Loucy (cell line): ENCODE measurements at regions not wholly inside any gene's neighbourhood (a gene's known extent, or its start where the extent isn't known, plus 50 kb on each side); places are given as distances from the start of the nearest gene placed in this dataset.

Experiments
- CTCF ChIP-seq: fragments of 200-600 bp; sonication (generic); conservative IDR thresholded peaks from 2 replicates; pipeline ENCODE4 v1.5.1; 2014; ENCODE audit warnings: mild to moderate bottlenecking, antibody characterized with exemption, low read length
- EZH2phosphoT487 ChIP-seq: fragments of 200-600 bp; IDR thresholded peaks from 2 replicates; pipeline ENCODE4 v1.6.1; 2018; ENCODE audit warnings: antibody characterized with exemption, mild to moderate bottlenecking, moderate library complexity, borderline replicate concordance

GRCh38 chr4:89556601-89557305, 249.2 kb upstream of the GPRIN3 start:
- no peak for TF ChIP-seq CTCF
- no peak for TF ChIP-seq EZH2phosphoT487
